NCI-H774 (cell line): ENCODE measurements at regions not wholly inside any gene's neighbourhood (a gene's known extent, or its start where the extent isn't known, plus 50 kb on each side); places are given as distances from the start of the nearest gene placed in this dataset.
A peak's percentile ranks its signal among the peaks of the same experiment; 100 is the strongest.
"Not testable (repeated sequence)": the region's sequence is repeated elsewhere in the genome, so short reads cannot be mapped to it uniquely, and the experiment has no call there.

Experiments used
- DNase-seq: peaks from one replicate; lab custom pipeline; 2025; lab: John Stamatoyannopoulos, UW

- DNase-seq = no peak
Measured at GRCh38 chr5:17828681-17829080, 194.4 kb downstream of the TAF11L14 start.

GRCh38 chr5:17829456-17829855 is 195.2 kb downstream of the TAF11L14 start:
- DNase-seq = no peak

GRCh38 chr5:17831279-17831678 is 197.0 kb downstream of the TAF11L14 start:
- peak; percentile 53 for DNase-seq

GRCh38 chr5:17832949-17833745 is 198.9 kb downstream of the TAF11L14 start:
- no peak for DNase-seq

- DNase-seq = no peak
Measured at GRCh38 chr5:17837757-17838156, 203.5 kb downstream of the TAF11L14 start.

- no peak for DNase-seq
Measured at GRCh38 chr5:17838469-17838868, 204.2 kb downstream of the TAF11L14 start.

- no peak for DNase-seq
Measured at GRCh38 chr5:17839848-17840247, 205.6 kb downstream of the TAF11L14 start.

- no peak for DNase-seq
Measured at GRCh38 chr5:17846496-17846895, 212.2 kb downstream of the TAF11L14 start.

GRCh38 chr5:17847286-17847685 is 213.0 kb downstream of the TAF11L14 start:
- DNase-seq = no peak

GRCh38 chr5:17852111-17852510 is 217.9 kb downstream of the TAF11L14 start:
- no peak for DNase-seq

GRCh38 chr5:17852740-17853139 is 218.5 kb downstream of the TAF11L14 start:
- no peak for DNase-seq

GRCh38 chr5:17854901-17855300 is 220.6 kb downstream of the TAF11L14 start:
- no peak for DNase-seq

- DNase-seq = no peak
Measured at GRCh38 chr5:17860660-17861315, 226.5 kb downstream of the TAF11L14 start.

- not testable (repeated sequence) for DNase-seq
Measured at GRCh38 chr5:17864903-17865302, 230.6 kb downstream of the TAF11L14 start.

- DNase-seq = not testable (repeated sequence)
Measured at GRCh38 chr5:17865966-17866365, 231.7 kb downstream of the TAF11L14 start.

- no peak for DNase-seq
Measured at GRCh38 chr5:17872204-17872603, 237.9 kb downstream of the TAF11L14 start.

GRCh38 chr5:17878541-17878940 is 244.3 kb downstream of the TAF11L14 start:
- no peak for DNase-seq

GRCh38 chr5:17879276-17879675 is 245.0 kb downstream of the TAF11L14 start:
- DNase-seq = no peak

- no peak for DNase-seq
Measured at GRCh38 chr5:17880869-17881268, 246.6 kb downstream of the TAF11L14 start.

GRCh38 chr5:17882760-17883488 is 248.7 kb downstream of the TAF11L14 start:
- no peak for DNase-seq

GRCh38 chr5:17888155-17888554 is 253.9 kb downstream of the TAF11L14 start:
- no peak for DNase-seq

- DNase-seq = no peak
Measured at GRCh38 chr5:17890501-17890900, 256.2 kb downstream of the TAF11L14 start.

- no peak for DNase-seq
Measured at GRCh38 chr5:17891881-17892280, 257.6 kb downstream of the TAF11L14 start.
